NCI-H1694 (cell line): ENCODE measurements at regions not wholly inside any gene's neighbourhood (a gene's known extent, or its start where the extent isn't known, plus 50 kb on each side); places are given as distances from the start of the nearest gene placed in this dataset.

ENCODE experiments used
- DNase-seq: peaks from one replicate; lab custom pipeline; 2025; lab: John Stamatoyannopoulos, UW

- no peak for DNase-seq
Observed at GRCh38 chr10:29962166-29962850, 97.1 kb downstream of the JCAD start.

GRCh38 chr10:29961351-29961750 lies 98.0 kb downstream of the JCAD start:
- DNase-seq: no peak

GRCh38 chr10:29960261-29960660 lies 99.1 kb downstream of the JCAD start:
- no peak for DNase-seq

GRCh38 chr10:29959586-29959985 lies 99.8 kb downstream of the JCAD start:
- no peak for DNase-seq

GRCh38 chr10:29958440-29958839 lies 100.9 kb downstream of the JCAD start:
- no peak for DNase-seq

GRCh38 chr10:29957907-29958331 lies 101.5 kb downstream of the JCAD start:
- DNase-seq: no peak

GRCh38 chr10:29957236-29957635 lies 102.2 kb downstream of the JCAD start:
- DNase-seq: no peak

DNA sequence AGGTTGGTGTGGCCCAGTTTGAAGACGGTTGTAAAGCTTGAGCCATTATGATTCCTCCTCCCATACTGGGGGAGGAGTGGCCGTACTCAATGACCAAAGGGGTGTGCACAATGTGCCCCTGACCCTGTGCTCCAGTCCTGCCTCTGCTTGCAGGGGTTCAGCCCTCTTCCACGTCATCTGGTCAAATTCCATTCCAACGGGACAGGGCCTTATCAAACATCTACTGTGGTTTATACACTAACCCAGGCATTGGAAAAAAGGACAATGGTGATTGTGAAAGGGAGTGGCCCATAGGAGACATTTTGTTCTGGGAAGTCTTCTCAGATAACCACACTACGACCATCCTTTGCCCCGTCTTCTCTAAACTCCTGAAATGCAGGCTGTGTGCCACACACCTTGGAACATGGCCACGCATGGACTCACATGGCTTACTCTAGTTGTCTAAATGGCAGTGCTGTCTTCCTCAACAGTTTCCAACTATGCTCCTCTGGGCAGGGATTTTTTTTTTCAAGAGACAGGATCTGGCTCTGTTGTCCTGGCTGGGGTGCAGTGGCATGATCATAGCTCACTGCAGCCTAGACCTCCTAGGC lies 103.0 kb downstream of the JCAD start:
- no peak for DNase-seq

GRCh38 chr10:29955329-29955935 lies 104.0 kb downstream of the JCAD start:
- no peak for DNase-seq

DNA sequence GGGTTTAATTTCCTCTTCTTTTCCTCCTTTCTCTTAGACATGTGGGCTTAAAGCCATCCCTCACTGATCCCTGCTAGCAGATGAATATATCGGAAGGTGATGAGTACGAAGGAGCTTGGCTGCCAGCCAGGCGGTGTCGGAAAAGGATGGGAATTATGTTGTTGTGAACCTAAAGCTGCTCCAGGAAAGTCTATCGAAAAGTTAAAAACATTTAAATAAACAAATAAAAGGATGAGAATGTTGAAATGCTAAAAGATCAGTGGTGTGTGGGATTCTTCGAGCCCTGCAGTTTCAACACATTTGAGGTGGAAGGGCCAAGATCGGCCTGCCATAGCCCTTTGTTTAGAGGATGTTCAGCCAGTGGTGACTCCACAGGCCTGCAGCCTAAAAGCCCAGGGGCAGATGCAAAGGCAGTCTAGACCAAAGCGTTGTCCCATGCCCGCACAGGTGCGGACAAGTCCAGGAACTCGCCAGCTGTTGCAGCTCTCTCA lies 107.9 kb downstream of the JCAD start:
- DNase-seq: no peak

- DNase-seq: no peak
Observed at GRCh38 chr10:29950391-29950790, 109.0 kb downstream of the JCAD start.

GRCh38 chr10:29949411-29950011 lies 109.9 kb downstream of the JCAD start:
- DNase-seq: no peak

GRCh38 chr10:29948881-29949355 lies 110.5 kb downstream of the JCAD start:
- DNase-seq: no peak

- DNase-seq: no peak
Observed at GRCh38 chr10:29947701-29948060, 111.7 kb downstream of the JCAD start.

DNA sequence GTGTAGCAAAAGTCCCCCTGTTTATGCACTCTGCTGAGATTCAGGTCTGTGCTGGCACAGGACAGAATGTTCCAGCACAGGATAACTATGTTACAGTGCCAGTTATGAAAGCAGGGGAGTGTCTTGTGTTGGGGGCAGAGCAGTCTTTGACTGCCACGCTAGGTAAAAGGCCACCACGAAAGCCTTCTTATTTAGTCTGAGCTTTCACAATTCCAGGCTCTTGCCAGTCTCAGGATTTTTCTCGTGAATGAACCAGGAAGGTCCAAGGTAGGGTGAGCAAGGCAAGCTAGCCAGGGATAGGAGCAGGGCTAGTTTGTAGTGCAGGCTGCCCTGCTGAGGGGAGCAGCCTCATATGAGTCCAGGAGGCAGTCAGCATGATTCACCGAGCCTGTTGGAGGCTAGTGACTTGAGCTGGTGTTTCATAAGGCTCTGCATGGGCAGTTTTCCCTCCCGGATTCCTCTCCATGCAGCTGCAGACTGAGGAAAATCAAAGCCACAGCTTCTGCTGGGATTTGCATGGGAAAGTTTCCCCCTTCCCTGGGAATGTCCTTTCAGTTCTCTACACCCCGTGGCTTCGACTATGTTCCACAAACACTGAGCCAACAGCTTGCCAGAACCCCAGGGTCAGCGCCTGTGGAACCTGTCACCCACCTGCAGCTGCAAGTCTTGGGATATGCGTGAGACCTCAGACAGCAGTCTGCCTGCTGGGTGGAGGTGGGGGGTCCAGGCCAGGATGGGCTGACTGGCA lies 112.3 kb downstream of the JCAD start:
- DNase-seq: no peak

DNA sequence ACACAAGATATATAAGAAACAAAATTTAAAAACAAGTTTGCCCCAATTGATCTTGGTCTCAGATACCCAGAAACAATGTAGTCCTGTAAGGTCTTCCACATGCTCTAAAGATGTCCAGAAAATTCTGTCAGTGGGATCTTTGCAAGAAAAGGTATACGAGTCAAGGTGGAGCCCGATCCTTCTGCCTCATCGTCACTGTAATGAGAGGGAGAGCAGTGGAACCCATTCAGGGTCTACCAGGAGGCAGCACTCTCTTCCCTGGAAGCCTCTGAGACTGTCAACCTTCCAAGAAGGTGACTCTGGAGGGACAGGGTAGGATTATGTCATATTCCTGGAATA lies 112.8 kb downstream of the JCAD start:
- no peak for DNase-seq

DNA sequence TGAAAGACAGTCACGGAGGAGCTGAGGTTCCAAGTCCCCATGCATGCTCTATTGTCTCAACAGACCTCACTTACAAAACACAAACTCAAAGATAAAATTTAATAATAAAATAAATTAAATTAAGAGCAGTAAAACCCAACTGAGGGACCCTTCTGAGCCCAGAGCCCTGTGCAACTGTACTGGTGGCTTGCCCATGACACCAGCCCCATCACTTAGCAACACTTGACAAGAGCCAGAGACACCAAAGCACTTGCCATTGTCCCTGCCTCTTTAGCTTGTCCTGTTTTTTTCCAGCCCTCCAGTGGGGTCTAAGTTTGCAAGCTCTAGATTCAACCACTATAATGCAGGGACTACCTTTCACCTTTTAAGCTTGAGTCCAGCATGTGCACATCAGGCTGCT lies 117.9 kb downstream of the JCAD start:
- DNase-seq: no peak

DNA sequence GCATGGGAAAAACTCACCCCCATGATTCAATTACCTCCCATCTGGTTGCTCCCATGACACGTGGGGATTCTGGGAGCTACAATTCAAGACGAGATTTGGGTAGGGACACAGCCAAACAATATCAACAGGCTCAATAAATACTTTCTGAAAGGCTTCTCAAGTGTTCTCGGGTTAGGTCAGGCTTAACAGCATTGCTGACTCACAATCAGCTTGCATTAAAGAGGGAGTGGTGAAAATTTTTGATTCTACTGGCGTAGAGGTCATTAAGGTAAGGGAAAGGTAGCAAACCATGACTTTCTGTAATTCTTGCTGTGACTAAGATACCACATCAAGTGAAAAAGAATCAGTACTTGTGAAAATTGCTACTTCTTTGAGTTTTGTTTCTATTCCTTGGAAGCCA lies 126.4 kb downstream of the JCAD start:
- no peak for DNase-seq

DNA sequence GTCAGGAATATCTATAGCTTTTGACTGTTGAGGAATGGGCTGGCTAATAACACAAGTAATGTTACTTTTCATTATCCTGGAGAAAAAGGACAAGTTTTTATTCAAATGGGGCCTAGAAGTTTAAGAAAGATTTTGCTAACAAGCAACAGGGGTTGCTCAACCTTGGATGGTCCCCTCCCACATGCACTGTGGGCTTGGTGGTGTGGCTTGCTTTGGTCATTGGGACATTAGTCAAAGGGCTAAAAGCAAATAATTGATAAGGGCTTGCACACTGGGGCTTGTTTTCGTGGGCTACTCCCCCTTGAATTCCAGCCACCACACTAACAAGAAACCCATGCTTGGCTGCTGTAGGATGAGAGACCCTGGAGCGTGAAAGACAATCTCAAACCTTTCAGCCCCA lies 127.6 kb downstream of the JCAD start:
- no peak for DNase-seq

- no peak for DNase-seq
Observed at GRCh38 chr10:29929006-29929405, 130.4 kb downstream of the JCAD start.

GRCh38 chr10:29926693-29927048 lies 132.7 kb downstream of the JCAD start:
- no peak for DNase-seq
